ENCODE measurements at regions not wholly inside any gene's neighbourhood (a gene's known extent, or its start where the extent isn't known, plus 50 kb on each side); places are given as distances from the start of the nearest gene placed in this dataset.

- no peaks in the 10 kb centered on the region for H3K27me3 ChIP-seq
- ATAC-seq (ENCODE audit: low FRiP score in 2 of 2) (peak in 1 of 2 donors; percentile 88), DNase-seq (no peak)
- TF ChIP-seq POLR2A (IDR thresholded peaks at IDR 0.05) (no peak), EP300 (IDR thresholded peaks at IDR 0.05) (no peak), CTCF (IDR thresholded peaks at IDR 0.05) (no peak), POLR2AphosphoS5 (IDR thresholded peaks at IDR 0.05) (no peak)
- H3K4me3 ChIP-seq: no peak overlapping the region
- H3K9me3 ChIP-seq: no peaks in the 10 kb centered on the region
- no peak overlapping the region for H3K27ac ChIP-seq
- 63 to 64% methylated on average over 2 of the region's 2 CpGs for WGBS, 2 donors
- H3K4me1 ChIP-seq: no peaks in the 10 kb centered on the region
- H3K36me3 ChIP-seq: no peaks in the 10 kb centered on the region
Measured at GRCh38 chr11:92865352-92865751, 104.1 kb upstream of the MTNR1B start.

DNA sequence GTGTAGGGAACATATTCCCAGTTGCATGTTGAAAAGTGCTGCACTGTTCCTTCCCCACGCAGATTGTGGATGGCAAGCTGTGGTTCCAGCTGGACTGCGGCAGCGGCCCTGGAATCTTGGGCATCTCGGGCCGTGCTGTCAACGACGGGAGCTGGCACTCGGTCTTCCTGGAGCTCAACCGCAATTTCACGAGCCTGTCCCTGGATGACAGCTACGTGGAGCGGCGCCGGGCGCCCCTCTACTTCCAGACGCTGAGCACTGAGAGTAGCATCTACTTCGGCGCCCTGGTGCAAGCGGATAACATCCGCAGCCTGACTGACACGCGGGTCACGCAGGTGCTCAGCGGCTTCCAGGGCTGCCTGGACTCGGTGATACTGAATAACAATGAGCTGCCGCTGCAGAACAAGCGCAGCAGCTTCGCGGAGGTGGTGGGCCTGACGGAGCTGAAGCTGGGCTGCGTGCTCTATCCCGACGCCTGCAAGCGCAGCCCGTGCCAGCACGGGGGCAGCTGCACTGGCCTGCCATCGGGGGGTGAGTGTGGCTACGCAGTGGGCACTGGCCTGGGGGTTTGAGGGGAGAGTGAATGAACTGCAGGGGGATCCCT, 102.7 kb upstream of the MTNR1B start:
- no peak for TF ChIP-seq POLR2AphosphoS5 (IDR thresholded peaks at IDR 0.05)
- no peak for TF ChIP-seq POLR2A (IDR thresholded peaks at IDR 0.05)
- no peak for TF ChIP-seq CTCF (IDR thresholded peaks at IDR 0.05)
- no peak for TF ChIP-seq EP300 (IDR thresholded peaks at IDR 0.05)
- Histone ChIP-seq H3K27me3 (no peaks in the 10 kb centered on the region), H3K4me1 (no peaks in the 10 kb centered on the region), H3K27ac (no peak overlapping the region), H3K36me3 (no peaks in the 10 kb centered on the region), H3K9me3 (no peaks in the 10 kb centered on the region), H3K4me3 (no peak overlapping the region)
- WGBS, 2 donors: 93 to 94% methylated on average over 31 to 37 of the region's 38 CpGs
- ATAC-seq (ENCODE audit: low FRiP score in 2 of 2): peak in 1 of 2 donors; percentile 35
- peak in 1 of 2 donors; percentile 83 for DNase-seq

- Histone ChIP-seq H3K36me3 (no peaks in the 10 kb centered on the region), H3K4me3 (no peak overlapping the region), H3K27ac (no peak overlapping the region), H3K9me3 (no peaks in the 10 kb centered on the region), H3K27me3 (no peaks in the 10 kb centered on the region), H3K4me1 (no peaks in the 10 kb centered on the region)
- TF ChIP-seq CTCF (IDR thresholded peaks at IDR 0.05) (no peak), POLR2A (IDR thresholded peaks at IDR 0.05) (no peak), EP300 (IDR thresholded peaks at IDR 0.05) (no peak), POLR2AphosphoS5 (IDR thresholded peaks at IDR 0.05) (no peak)
- no peak for DNase-seq
- ATAC-seq (ENCODE audit: low FRiP score in 2 of 2): no peak
- 78 to 85% methylated on average over 9 of the region's 9 CpGs for WGBS, 2 donors
Measured at GRCh38 chr11:92867913-92868619, 101.4 kb upstream of the MTNR1B start.

DNA sequence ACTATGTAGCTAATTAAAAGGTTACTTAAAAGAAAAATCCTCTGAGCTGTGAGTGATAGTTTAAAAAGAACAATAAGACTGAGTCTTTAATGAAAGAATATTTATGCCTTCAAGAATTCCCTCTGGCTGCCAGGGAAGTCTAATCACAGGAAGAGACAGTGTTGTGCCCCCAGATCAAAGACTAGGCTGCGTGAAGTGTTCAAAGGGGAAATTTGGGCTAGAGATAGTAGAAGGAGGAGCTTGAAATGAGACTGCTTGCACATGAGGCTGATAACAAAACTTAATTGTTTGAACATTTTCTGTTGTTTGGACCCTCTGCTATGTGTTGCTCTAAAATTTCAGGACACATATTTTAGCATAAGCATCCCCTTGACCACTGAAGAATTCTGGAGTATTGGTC, 99.7 kb upstream of the MTNR1B start:
- Histone ChIP-seq H3K4me1 (no peaks in the 10 kb centered on the region), H3K27me3 (no peaks in the 10 kb centered on the region), H3K9me3 (no peaks in the 10 kb centered on the region), H3K4me3 (no peak overlapping the region), H3K27ac (no peak overlapping the region), H3K36me3 (no peaks in the 10 kb centered on the region)
- WGBS, 2 donors: 50 to 62% methylated on average over 1 of the region's 1 CpG
- ATAC-seq (ENCODE audit: low FRiP score in 2 of 2) (no peak), DNase-seq (no peak)
- TF ChIP-seq POLR2A (IDR thresholded peaks at IDR 0.05): no peak
- TF ChIP-seq CTCF (IDR thresholded peaks at IDR 0.05): no peak
- TF ChIP-seq EP300 (IDR thresholded peaks at IDR 0.05): no peak
- no peak for TF ChIP-seq POLR2AphosphoS5 (IDR thresholded peaks at IDR 0.05)

Data from upper lobe of left lung (tissue), 6 donors.